ENCODE measurements at regions not wholly inside any gene's neighbourhood (a gene's known extent, or its start where the extent isn't known, plus 50 kb on each side); places are given as distances from the start of the nearest gene placed in this dataset.
"Not testable (repeated sequence)": the region's sequence is repeated elsewhere in the genome, so short reads cannot be mapped to it uniquely, and the experiment has no call there.

GRCh38 chr18:4755848-4756247, 300.7 kb upstream of the DLGAP1 start:
- Histone ChIP-seq H3K27me3 (no peaks in the 10 kb centered on the region), H3K9me3 (no peaks in the 10 kb centered on the region), H3K4me1 (no peaks in the 10 kb centered on the region), H3K4me3 (no peak overlapping the region), H3K36me3 (no peaks in the 10 kb centered on the region), H3K27ac (no peak overlapping the region)
- TF ChIP-seq CTCF (IDR thresholded peaks at IDR 0.05) (no peak), POLR2A (IDR thresholded peaks at IDR 0.05) (no peak), POLR2AphosphoS5 (IDR thresholded peaks at IDR 0.05) (no peak), EP300 (IDR thresholded peaks at IDR 0.05) (no peak)
- 63 to 65% methylated on average over 3 to 4 of the region's 4 CpGs for WGBS, 2 donors (ENCODE audit: low coverage in 1 of 2)
- ATAC-seq = no peak

- H3K27ac ChIP-seq, ATAC-seq, H3K27me3 ChIP-seq, H3K4me1 ChIP-seq, H3K9me3 ChIP-seq, H3K36me3 ChIP-seq, H3K4me3 ChIP-seq: not testable (repeated sequence)
- 56 to 70% methylated on average over 5 to 6 of the region's 6 CpGs for WGBS, 2 donors (ENCODE audit: low coverage in 1 of 2)
Measured at GRCh38 chr18:4753151-4753550, 298.0 kb upstream of the DLGAP1 start.

DNA sequence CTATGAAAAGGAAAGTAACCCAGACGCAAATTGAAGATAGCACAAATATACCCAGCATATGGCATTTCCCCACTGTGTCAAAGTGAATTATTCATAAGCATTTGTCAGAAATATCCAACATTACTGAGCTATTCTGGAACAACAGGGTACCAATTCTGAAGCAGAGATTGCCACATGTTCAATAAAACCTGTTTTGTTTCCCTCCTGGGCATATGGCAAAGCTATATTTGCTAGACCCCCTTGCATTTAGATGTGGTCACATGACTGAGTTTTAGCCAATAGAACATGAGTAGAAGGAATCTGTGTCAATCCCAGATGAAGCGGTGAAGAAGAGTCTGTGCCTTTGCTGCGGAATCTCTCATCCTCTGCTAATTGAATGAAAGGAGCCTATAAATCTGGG, 296.4 kb upstream of the DLGAP1 start:
- H3K27me3 ChIP-seq = no peaks in the 10 kb centered on the region
- no peak overlapping the region for H3K4me3 ChIP-seq
- no peak for ATAC-seq
- H3K36me3 ChIP-seq = no peaks in the 10 kb centered on the region
- H3K9me3 ChIP-seq = no peaks in the 10 kb centered on the region
- H3K4me1 ChIP-seq = no peaks in the 10 kb centered on the region
- no peak overlapping the region for H3K27ac ChIP-seq
- WGBS, 2 donors (ENCODE audit: low coverage in 1 of 2) = 73 to 93% methylated on average over 3 of the region's 3 CpGs
- TF ChIP-seq EP300 (IDR thresholded peaks at IDR 0.05) = no peak
- no peak for TF ChIP-seq CTCF (IDR thresholded peaks at IDR 0.05)
- no peak for TF ChIP-seq POLR2AphosphoS5 (IDR thresholded peaks at IDR 0.05)
- no peak for TF ChIP-seq POLR2A (IDR thresholded peaks at IDR 0.05)

- H3K36me3 ChIP-seq = no peaks in the 10 kb centered on the region
- ATAC-seq = no peak
- no peaks in the 10 kb centered on the region for H3K4me1 ChIP-seq
- H3K4me3 ChIP-seq = no peak overlapping the region
- no peaks in the 10 kb centered on the region for H3K27me3 ChIP-seq
- H3K27ac ChIP-seq = no peak overlapping the region
- no peak for TF ChIP-seq POLR2AphosphoS5 (IDR thresholded peaks at IDR 0.05)
- TF ChIP-seq CTCF (IDR thresholded peaks at IDR 0.05) = no peak
- WGBS, 2 donors (ENCODE audit: low coverage in 1 of 2) = 71 to 78% methylated on average over 7 of the region's 8 CpGs
- H3K9me3 ChIP-seq = no peaks in the 10 kb centered on the region
Measured at GRCh38 chr18:4750393-4751346, 295.6 kb upstream of the DLGAP1 start.

DNA sequence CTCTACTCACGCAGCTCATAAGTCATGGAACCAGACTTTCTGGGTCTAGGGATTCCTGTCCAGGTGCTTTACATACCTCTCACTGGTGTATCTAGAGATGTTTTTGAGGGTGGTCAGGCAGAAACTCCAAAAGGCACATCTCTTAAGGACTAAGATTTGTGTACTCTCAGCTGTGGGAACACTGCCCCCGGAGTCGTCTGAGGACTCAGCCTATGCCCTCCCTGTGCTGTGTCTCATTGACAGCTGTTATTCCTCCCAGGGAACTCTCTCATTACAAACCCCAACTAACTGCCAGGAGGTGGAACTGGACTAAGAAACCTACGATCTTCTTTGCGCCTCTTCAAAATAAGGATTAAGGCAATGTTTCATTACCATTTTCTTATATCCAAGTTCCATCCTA, 293.9 kb upstream of the DLGAP1 start:
- no peak overlapping the region for H3K4me3 ChIP-seq
- H3K36me3 ChIP-seq = no peaks in the 10 kb centered on the region
- TF ChIP-seq POLR2AphosphoS5 (IDR thresholded peaks at IDR 0.05) (no peak), POLR2A (IDR thresholded peaks at IDR 0.05) (no peak), CTCF (IDR thresholded peaks at IDR 0.05) (no peak), EP300 (IDR thresholded peaks at IDR 0.05) (no peak)
- 38 to 56% methylated on average over 2 to 5 of the region's 5 CpGs for WGBS, 2 donors (ENCODE audit: low coverage in 1 of 2)
- H3K27me3 ChIP-seq = no peaks in the 10 kb centered on the region
- H3K27ac ChIP-seq = no peak overlapping the region
- H3K4me1 ChIP-seq = no peaks in the 10 kb centered on the region
- H3K9me3 ChIP-seq = no peaks in the 10 kb centered on the region
- no peak for ATAC-seq
